Calu3 (cell line): ENCODE measurements at regions not wholly inside any gene's neighbourhood (a gene's known extent, or its start where the extent isn't known, plus 50 kb on each side); places are given as distances from the start of the nearest gene placed in this dataset.

Experiments used
- BruUV-seq: library from RNA; stranded (reverse); fragments of 400-500 nt; replicated peaks from 2 replicates; lab custom pipeline; 2021; lab: Mats Ljungman, UMichigan
- CTCF ChIA-PET: fragments of 300-600 bp; sonication (Branson Sonifier 250); formaldehyde crosslinking; loops from one replicate; lab custom pipeline; 2022; ENCODE audit warnings: antibody characterized with exemption; lab: Charles Lee
- DNase-seq: peaks from one replicate; pipeline ENCODE4 v3.0.0; 2022
- H3K27ac Mint-ChIP-seq: one replicate; pipeline ENCODE4 v1.8.0; 2022; ENCODE audit warnings: mixed read lengths; ENCODE audit not compliant: unreplicated experiment
- H3K27me3 Mint-ChIP-seq: one replicate; pipeline ENCODE4 v1.8.0; 2022; ENCODE audit warnings: mixed read lengths; ENCODE audit not compliant: unreplicated experiment
- H3K36me3 Mint-ChIP-seq: one replicate; pipeline ENCODE4 v1.8.0; 2022; ENCODE audit warnings: mild to moderate bottlenecking, moderate library complexity, mixed read lengths; ENCODE audit not compliant: insufficient read depth, unreplicated experiment
- H3K4me1 Mint-ChIP-seq: one replicate; pipeline ENCODE4 v1.8.0; 2022; ENCODE audit warnings: mild to moderate bottlenecking, low read depth, mixed read lengths; ENCODE audit not compliant: unreplicated experiment
- H3K4me3 Mint-ChIP-seq: one replicate; pipeline ENCODE4 v1.8.0; 2022; ENCODE audit warnings: mild to moderate bottlenecking, low read depth, moderate library complexity, mixed read lengths; ENCODE audit not compliant: unreplicated experiment
- H3K9me3 Mint-ChIP-seq: one replicate; pipeline ENCODE4 v1.8.0; 2022; ENCODE audit warnings: low read depth, mixed read lengths; ENCODE audit not compliant: unreplicated experiment
- CTCF ChIP-seq: fragments of 200-600 bp; IDR thresholded peaks from one replicate; pipeline ENCODE4 v1.8.0; 2022; ENCODE audit warnings: antibody characterized with exemption; ENCODE audit not compliant: unreplicated experiment
- intact Hi-C: fragments of 100-400 bp; cut with micrococcal nuclease; formaldehyde crosslinking; loops from one replicate; pipeline ENCODE4 v1.10.0; 2022; ENCODE audit not compliant: unreplicated experiment

- Mint-ChIP-seq H3K36me3 (no peaks in the 10 kb centered on the region), H3K4me1 (no peaks in the 10 kb centered on the region), H3K9me3 (no peaks in the 10 kb centered on the region), H3K27ac (no peak overlapping the region), H3K27me3 (peaks cover 19% of the 10 kb centered on the region), H3K4me3 (no peak overlapping the region)
- no peak for DNase-seq
- no TSS peak for BruUV-seq
- intact Hi-C loops, result no loop called here
- TF ChIP-seq CTCF, result no peak
- CTCF ChIA-PET, result no interaction called here
Observed at GRCh38 chr10:123442901-123443300, 223.3 kb upstream of the GPR26 start.

- no peak for DNase-seq
- H3K27ac Mint-ChIP-seq, result no peak overlapping the region
- H3K4me1 Mint-ChIP-seq, result no peaks in the 10 kb centered on the region
- CTCF ChIA-PET, result no interaction called here
- H3K4me3 Mint-ChIP-seq, result no peak overlapping the region
- intact Hi-C loops, result no loop called here
- H3K27me3 Mint-ChIP-seq, result peaks cover 19% of the 10 kb centered on the region
- H3K36me3 Mint-ChIP-seq, result no peaks in the 10 kb centered on the region
- TF ChIP-seq CTCF, result no peak
- BruUV-seq, result no TSS peak
- no peaks in the 10 kb centered on the region for H3K9me3 Mint-ChIP-seq
Observed at GRCh38 chr10:123443924-123444323, 222.2 kb upstream of the GPR26 start.

DNA sequence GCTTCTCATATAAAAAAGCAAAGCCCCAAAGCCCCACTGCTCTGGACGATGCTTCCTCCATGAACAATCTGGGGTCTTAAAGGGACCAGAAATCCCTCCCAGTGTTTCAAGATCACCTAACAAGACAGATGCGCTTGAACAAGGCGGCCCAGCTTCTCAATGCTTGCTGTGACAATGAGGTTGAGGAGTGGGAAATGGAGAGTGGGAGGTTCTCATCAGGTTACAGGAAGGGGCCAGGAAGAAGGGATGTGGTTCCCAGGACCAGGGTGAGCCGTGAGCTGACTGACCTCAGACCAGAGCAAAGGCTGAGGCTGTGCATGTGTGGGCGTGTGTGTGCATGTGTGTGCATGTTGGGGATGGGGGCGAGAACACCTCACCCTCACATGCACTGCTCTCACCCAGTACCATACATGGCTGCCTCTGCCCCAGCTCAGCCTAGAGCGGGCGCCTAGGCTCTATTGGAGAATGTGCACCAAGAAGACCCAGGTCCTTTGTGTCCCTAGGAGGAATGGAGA, 220.8 kb upstream of the GPR26 start:
- H3K4me1 Mint-ChIP-seq, result no peaks in the 10 kb centered on the region
- no peak overlapping the region for H3K4me3 Mint-ChIP-seq
- no peak for DNase-seq
- no peaks in the 10 kb centered on the region for H3K9me3 Mint-ChIP-seq
- TF ChIP-seq CTCF, result no peak
- no peaks in the 10 kb centered on the region for H3K36me3 Mint-ChIP-seq
- peaks cover 25% of the 10 kb centered on the region for H3K27me3 Mint-ChIP-seq
- CTCF ChIA-PET, result interaction anchor here (0.6 kb wide), 1 partner anchor 278 kb away, joined by 5 read pairs; no protein-coding TSS in a partner anchor
- no TSS peak for BruUV-seq
- intact Hi-C loops, result no loop called here
- H3K27ac Mint-ChIP-seq, result no peak overlapping the region

GRCh38 chr10:123446449-123447156, 219.6 kb upstream of the GPR26 start:
- no peak for TF ChIP-seq CTCF
- Mint-ChIP-seq H3K27me3 (peaks cover 36% of the 10 kb centered on the region), H3K27ac (no peak overlapping the region), H3K9me3 (no peaks in the 10 kb centered on the region), H3K4me1 (no peaks in the 10 kb centered on the region), H3K36me3 (no peaks in the 10 kb centered on the region), H3K4me3 (no peak overlapping the region)
- intact Hi-C loops, result no loop called here
- CTCF ChIA-PET, result no interaction called here
- DNase-seq, result no peak
- BruUV-seq, result no TSS peak
